KG1 (cell line): ENCODE measurements at regions not wholly inside any gene's neighbourhood (a gene's known extent, or its start where the extent isn't known, plus 50 kb on each side); places are given as distances from the start of the nearest gene placed in this dataset.

Experiments used
- DNase-seq: peaks from one replicate; lab custom pipeline; 2025; lab: John Stamatoyannopoulos, UW

- DNase-seq, result no peak
Observed at GRCh38 chr4:129415004-129415403, 319.1 kb downstream of the C4orf33 start.

- DNase-seq, result no peak
Observed at GRCh38 chr4:129420637-129421036, 324.7 kb downstream of the C4orf33 start.

- DNase-seq, result no peak
Observed at GRCh38 chr4:129422277-129422676, 326.3 kb downstream of the C4orf33 start.

GRCh38 chr4:129428454-129428853 is 332.5 kb downstream of the C4orf33 start:
- no peak for DNase-seq

- no peak for DNase-seq
Observed at GRCh38 chr4:129429581-129430320, 333.8 kb downstream of the C4orf33 start.

- DNase-seq, result no peak
Observed at GRCh38 chr4:129437347-129437746, 341.4 kb downstream of the C4orf33 start.

- DNase-seq, result no peak
Observed at GRCh38 chr4:129438456-129438981, 342.6 kb downstream of the C4orf33 start.

- no peak for DNase-seq
Observed at GRCh38 chr4:129446074-129446473, 350.1 kb downstream of the C4orf33 start.

- DNase-seq, result no peak
Observed at GRCh38 chr4:129453524-129454200, 357.7 kb downstream of the C4orf33 start.

- no peak for DNase-seq
Observed at GRCh38 chr4:129455482-129455881, 359.5 kb downstream of the C4orf33 start.

- DNase-seq, result no peak
Observed at GRCh38 chr4:129468624-129469023, 372.7 kb downstream of the C4orf33 start.

GRCh38 chr4:129474698-129475097 is 378.7 kb downstream of the C4orf33 start:
- no peak for DNase-seq

- DNase-seq, result no peak
Observed at GRCh38 chr4:129481107-129481506, 385.2 kb downstream of the C4orf33 start.

GRCh38 chr4:129488427-129488826 is 392.5 kb downstream of the C4orf33 start:
- no peak for DNase-seq

GRCh38 chr4:129490516-129490915 is 394.6 kb downstream of the C4orf33 start:
- no peak for DNase-seq

GRCh38 chr4:129498626-129499025 is 402.7 kb downstream of the C4orf33 start:
- no peak for DNase-seq

- DNase-seq, result no peak
Observed at GRCh38 chr4:129514852-129515251, 418.9 kb downstream of the C4orf33 start.

GRCh38 chr4:129515356-129515755 is 419.4 kb downstream of the C4orf33 start:
- no peak for DNase-seq

- no peak for DNase-seq
Observed at GRCh38 chr4:129526812-129527211, 430.9 kb downstream of the C4orf33 start.

- no peak for DNase-seq
Observed at GRCh38 chr4:129531253-129531652, 435.3 kb downstream of the C4orf33 start.

- no peak for DNase-seq
Observed at GRCh38 chr4:129532573-129532972, 436.6 kb downstream of the C4orf33 start.

- no peak for DNase-seq
Observed at GRCh38 chr4:129543299-129543698, 447.3 kb downstream of the C4orf33 start.

- no peak for DNase-seq
Observed at GRCh38 chr4:129545599-129546278, 449.8 kb downstream of the C4orf33 start.
